SK-N-MC (cell line): ENCODE measurements at regions not wholly inside any gene's neighbourhood (a gene's known extent, or its start where the extent isn't known, plus 50 kb on each side); places are given as distances from the start of the nearest gene placed in this dataset.
"Not testable (repeated sequence)": the region's sequence is repeated elsewhere in the genome, so short reads cannot be mapped to it uniquely, and the experiment has no call there.

Source experiments
- DNase-seq: peaks from one replicate; pipeline ENCODE4 v3.0.0-alpha.2; 2011; ENCODE audit warnings: low read depth, low spot score
- H3K27ac ChIP-seq: fragments of 200-600 bp; sonication (generic); 2 replicates; pipeline ENCODE4 v1.5.1; 2016; ENCODE audit warnings: mixed run types
- H3K36me3 ChIP-seq: fragments of 200-600 bp; sonication (generic); 2 replicates; pipeline ENCODE4 v1.6.1; 2017; ENCODE audit warnings: antibody characterized with exemption, low read length, mixed read lengths; ENCODE audit not compliant: insufficient read depth
- H3K4me3 ChIP-seq: fragments of 200-600 bp; sonication (generic); 2 replicates; pipeline ENCODE4 v1.5.1; 2016
- H3K9ac ChIP-seq: fragments of 200-600 bp; sonication (generic); 2 replicates; pipeline ENCODE4 v1.8.0; 2017; ENCODE audit warnings: mixed run types, mixed read lengths; ENCODE audit not compliant: insufficient read length
- H3K9me3 ChIP-seq: fragments of 200-600 bp; sonication (generic); 2 replicates; pipeline ENCODE4 v1.6.1; 2017; ENCODE audit warnings: low read depth, mild to moderate bottlenecking, antibody characterized with exemption, low read length, moderate library complexity, mixed read lengths
- EZH2 ChIP-seq: fragments of 200-600 bp; sonication (generic); IDR thresholded peaks from one replicate; pipeline ENCODE4 v1.6.1; 2017; ENCODE audit warnings: antibody characterized with exemption
- FOXP2 ChIP-seq: optimal IDR thresholded peaks from 2 replicates; pipeline ENCODE3; 2011; ENCODE audit warnings: mild to moderate bottlenecking, moderate library complexity; ENCODE audit not compliant: insufficient read depth; ENCODE audit errors: extremely low read length, control extremely low read depth
- POLR2AphosphoS5 ChIP-seq: IDR thresholded peaks from 2 replicates; pipeline ENCODE4 v1.6.1; 2012; ENCODE audit warnings: mild to moderate bottlenecking, low read depth, low read length, borderline replicate concordance

DNA sequence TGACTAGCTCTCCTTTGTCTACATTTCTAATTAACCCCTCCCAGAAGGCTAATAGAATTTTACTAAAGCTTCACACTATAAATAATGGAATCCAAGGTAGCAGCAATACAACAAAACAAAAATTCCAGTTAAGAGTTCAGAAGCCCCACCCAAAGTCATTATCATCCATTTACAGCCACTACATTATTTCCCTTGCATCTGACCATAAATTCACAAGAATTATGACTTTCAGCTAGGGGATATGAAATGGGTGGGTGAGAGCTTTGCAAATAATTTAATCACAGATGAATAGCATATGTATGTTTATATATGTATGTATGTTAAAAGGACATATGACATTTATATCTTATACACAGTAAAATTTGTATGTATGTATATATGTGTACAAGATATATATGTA lies 65.3 kb upstream of the PTGDR start:
- TF ChIP-seq POLR2AphosphoS5 (no peak), EZH2 (no peak)
- DNase-seq: no peak
- H3K36me3 ChIP-seq: no peaks in the 10 kb centered on the region

DNA sequence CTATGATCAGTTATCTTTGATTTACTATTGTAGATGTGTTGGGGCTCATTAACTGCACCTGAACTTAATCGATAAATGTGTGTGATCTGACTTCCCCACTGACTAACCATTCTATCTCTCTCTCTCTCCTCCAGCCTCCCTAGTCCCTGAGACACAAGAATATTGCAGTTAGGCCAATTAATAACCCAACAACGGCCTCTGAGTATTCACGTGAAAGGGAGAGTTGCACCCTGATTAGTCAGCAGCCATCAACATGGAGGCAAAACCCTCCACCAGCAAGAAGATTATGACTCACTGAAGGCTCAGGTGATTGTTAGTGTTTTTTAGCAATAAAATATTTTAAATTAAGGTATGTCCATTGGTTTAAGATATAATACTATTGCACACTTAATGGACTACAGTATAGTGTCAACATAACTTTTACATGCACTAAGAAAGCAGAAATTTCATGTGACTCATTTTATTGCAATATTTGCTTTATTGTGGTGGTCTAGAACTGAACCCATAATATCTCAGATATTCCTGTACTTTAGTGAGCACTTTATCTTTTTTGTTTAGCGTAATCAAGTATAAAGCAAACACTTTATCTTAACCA lies 77.1 kb upstream of the PTGDR start:
- H3K9ac ChIP-seq: no peak overlapping the region
- H3K27ac ChIP-seq: no peak overlapping the region
- TF ChIP-seq FOXP2 (no peak), POLR2AphosphoS5 (no peak), EZH2 (no peak)
- H3K36me3 ChIP-seq: no peaks in the 10 kb centered on the region
- no peak for DNase-seq
- no peaks in the 10 kb centered on the region for H3K9me3 ChIP-seq
- H3K4me3 ChIP-seq: no peak overlapping the region

More for the DNA sequence above, 65.3 kb upstream of the PTGDR start:
- H3K27ac ChIP-seq: no peak overlapping the region
- H3K9me3 ChIP-seq: no peaks in the 10 kb centered on the region
- no peak overlapping the region for H3K9ac ChIP-seq
- no peak overlapping the region for H3K4me3 ChIP-seq

DNA sequence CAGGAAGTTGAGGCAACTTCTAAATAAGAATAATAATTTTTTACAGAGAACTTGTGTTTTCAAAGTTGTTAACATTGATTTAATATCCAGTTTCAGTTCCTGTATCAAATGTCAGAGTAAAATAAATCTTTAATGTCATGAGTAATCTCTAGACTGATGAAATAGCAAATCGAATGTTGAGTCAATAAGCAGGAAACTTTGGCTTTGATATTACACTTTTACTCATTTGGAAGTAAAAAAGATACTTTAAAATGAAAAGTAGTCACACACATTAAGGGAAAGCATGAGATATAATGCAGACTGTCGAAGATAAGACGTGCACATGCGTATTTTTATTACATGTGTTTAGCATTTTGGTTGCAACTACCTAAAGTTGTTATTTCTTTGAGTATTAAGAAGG lies 78.2 kb upstream of the PTGDR start:
- H3K4me3 ChIP-seq: no peak overlapping the region
- DNase-seq: no peak
- H3K9me3 ChIP-seq: no peaks in the 10 kb centered on the region
- H3K36me3 ChIP-seq: no peaks in the 10 kb centered on the region
- no peak overlapping the region for H3K9ac ChIP-seq
- H3K27ac ChIP-seq: no peak overlapping the region
- TF ChIP-seq EZH2 (no peak), FOXP2 (no peak), POLR2AphosphoS5 (no peak)

DNA sequence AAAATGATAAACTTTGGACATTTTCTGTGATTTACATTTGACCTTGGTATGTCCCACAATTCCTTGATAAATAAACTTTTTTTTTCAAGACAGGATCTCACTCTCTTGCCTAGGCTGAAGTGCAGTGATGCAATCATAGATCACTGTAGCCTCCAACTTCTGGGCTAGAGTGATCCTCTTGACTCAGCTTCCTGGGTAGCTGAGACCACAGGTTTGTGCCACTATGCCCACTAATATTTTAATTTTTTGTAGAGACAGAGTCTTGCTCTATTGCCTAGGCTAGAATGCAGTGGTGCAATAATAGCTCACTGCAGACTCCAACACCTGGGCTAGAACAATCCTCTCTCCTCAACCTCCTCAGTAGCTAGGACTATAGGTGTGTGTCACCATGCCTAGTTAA lies 79.1 kb upstream of the PTGDR start:
- no peaks in the 10 kb centered on the region for H3K9me3 ChIP-seq
- H3K27ac ChIP-seq: no peak overlapping the region
- DNase-seq: no peak
- no peak overlapping the region for H3K9ac ChIP-seq
- H3K36me3 ChIP-seq: no peaks in the 10 kb centered on the region
- H3K4me3 ChIP-seq: no peak overlapping the region
- no peak for TF ChIP-seq POLR2AphosphoS5
- TF ChIP-seq FOXP2: no peak
- TF ChIP-seq EZH2: no peak

DNA sequence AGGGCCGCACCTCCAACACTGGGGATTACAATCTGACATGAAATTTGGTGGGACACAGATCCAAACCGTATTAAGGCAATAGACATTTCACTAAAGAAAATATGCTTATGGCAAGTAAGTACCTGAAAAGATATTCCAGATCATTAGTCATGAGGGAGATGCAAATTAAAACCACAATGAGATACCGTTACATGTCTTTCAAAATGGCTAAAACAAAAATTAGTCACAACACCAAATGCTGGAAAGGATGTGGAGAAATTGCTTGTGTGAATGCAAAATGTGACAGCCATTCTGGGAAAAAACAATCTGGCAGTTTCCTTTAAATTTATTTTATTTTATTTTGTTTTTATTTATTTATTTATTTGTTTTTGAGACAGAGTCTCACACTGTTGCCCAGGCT lies 82.3 kb upstream of the PTGDR start:
- no peak for DNase-seq
- H3K9me3 ChIP-seq: no peaks in the 10 kb centered on the region
- TF ChIP-seq FOXP2: no peak

DNA sequence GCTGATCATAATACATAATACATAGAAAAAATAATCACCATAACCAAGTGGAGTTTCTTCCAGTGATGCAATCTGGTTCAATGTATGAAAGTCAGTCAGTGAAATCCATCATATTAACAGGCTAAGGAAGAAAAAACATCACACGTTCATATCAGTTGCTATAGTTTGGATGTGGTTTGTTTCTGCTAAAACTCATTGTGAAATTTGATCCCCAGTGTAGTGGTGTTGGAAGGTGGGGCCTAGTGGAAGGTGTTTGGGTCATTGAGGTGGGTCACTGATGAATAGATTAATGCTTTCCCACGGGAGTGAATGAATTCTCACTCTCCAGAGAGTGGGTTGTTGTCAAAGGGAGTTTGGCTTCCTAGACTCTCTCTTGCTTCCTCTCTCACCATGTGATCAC lies 84.6 kb upstream of the PTGDR start:
- no peaks in the 10 kb centered on the region for H3K9me3 ChIP-seq
- no peak overlapping the region for H3K27ac ChIP-seq
- DNase-seq: no peak
- H3K9ac ChIP-seq: no peak overlapping the region
- TF ChIP-seq FOXP2: no peak
- no peak for TF ChIP-seq EZH2
- TF ChIP-seq POLR2AphosphoS5: no peak
- no peaks in the 10 kb centered on the region for H3K36me3 ChIP-seq
- H3K4me3 ChIP-seq: no peak overlapping the region

More for the DNA sequence above, 82.3 kb upstream of the PTGDR start:
- no peaks in the 10 kb centered on the region for H3K36me3 ChIP-seq
- no peak overlapping the region for H3K27ac ChIP-seq
- no peak overlapping the region for H3K4me3 ChIP-seq
- H3K9ac ChIP-seq: no peak overlapping the region

DNA sequence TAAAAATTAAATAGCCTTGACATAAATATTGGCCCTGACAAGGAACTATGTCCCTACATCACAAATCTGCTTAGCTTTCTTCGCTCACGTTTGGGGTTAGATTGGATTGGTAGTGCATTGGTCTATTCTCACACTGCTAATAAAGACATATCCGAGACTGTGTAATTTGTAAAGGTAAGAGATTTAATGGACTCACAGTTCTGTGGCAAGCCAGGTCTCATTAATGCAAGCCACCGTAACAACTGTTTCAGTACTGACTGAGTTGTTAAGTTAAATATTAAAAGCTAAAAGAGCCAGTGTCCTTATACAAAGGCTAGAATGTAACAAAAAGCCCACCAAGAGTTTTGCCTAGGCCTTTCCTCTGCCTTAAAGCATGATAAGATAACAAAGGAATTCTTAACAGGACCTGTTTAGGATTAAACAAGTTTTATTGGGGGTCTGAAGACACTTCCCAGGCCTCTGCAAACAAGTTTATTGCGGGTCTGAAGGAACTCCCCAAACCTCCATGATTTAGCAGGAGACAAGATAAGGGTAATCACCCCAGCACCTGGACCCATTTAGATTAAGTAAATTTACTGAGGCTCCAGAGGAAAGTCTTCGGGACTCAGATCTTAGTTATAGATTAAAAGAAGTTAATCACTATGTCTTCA lies 88.2 kb upstream of the PTGDR start:
- no peak overlapping the region for H3K4me3 ChIP-seq
- no peak overlapping the region for H3K9ac ChIP-seq
- no peak for DNase-seq
- no peak overlapping the region for H3K27ac ChIP-seq
- no peak for TF ChIP-seq FOXP2
- TF ChIP-seq POLR2AphosphoS5: no peak
- TF ChIP-seq EZH2: no peak
- H3K9me3 ChIP-seq: no peaks in the 10 kb centered on the region
- no peaks in the 10 kb centered on the region for H3K36me3 ChIP-seq

DNA sequence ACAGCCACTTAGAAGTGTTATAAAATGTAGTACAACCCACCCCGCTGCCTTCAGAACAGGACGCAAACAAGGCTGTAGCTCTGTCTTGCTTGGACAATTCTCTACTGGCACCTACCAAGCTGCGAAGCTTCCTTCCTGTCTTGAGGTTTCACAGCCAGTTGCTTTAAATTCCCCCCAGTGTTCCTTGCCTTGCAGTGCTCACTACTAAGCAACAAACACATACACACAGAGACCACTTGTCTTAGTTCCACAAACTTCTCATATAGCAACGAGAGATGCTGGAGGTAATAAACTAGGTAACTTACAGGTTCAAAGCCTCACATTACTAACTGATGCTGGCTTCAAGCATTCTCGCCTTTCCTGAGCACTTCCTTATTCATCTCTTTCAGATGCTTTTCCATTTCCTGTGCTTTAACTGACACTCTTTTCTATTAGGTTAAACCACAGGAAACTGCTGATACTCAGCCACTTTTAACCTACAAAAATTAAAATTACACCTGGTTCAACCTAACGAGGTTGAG lies 91.5 kb upstream of the PTGDR start:
- no peaks in the 10 kb centered on the region for H3K9me3 ChIP-seq
- H3K36me3 ChIP-seq: no peaks in the 10 kb centered on the region
- no peak for TF ChIP-seq POLR2AphosphoS5
- no peak for TF ChIP-seq FOXP2
- TF ChIP-seq EZH2: no peak
- H3K9ac ChIP-seq: no peak overlapping the region
- DNase-seq: no peak
- H3K27ac ChIP-seq: no peak overlapping the region
- H3K4me3 ChIP-seq: no peak overlapping the region

DNA sequence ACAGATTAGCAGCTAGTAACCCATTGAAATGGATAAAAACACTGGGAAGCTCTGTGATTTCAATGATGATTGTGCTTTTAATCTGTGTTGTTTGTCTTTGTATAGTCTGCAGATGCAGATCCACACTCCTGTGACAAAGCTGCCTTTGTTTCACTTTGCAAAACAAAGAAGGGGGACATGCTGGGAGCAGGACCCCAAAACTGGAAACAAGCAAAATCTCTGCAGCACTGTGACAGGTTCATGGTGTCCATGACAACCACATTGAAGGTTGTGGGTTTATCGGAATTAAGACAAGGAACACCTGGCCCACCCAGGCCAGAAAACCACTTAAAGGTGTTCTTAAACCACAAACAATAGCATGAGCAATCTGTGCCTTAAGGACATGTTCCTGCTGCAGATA lies 95.6 kb upstream of the PTGDR start:
- not testable (repeated sequence) for H3K9ac ChIP-seq, H3K4me3 ChIP-seq, H3K9me3 ChIP-seq, H3K27ac ChIP-seq, DNase-seq, H3K36me3 ChIP-seq
